Mammary epithelial cell (primary cell): ENCODE measurements at regions not wholly inside any gene's neighbourhood (a gene's known extent, or its start where the extent isn't known, plus 50 kb on each side); places are given as distances from the start of the nearest gene placed in this dataset.

Experiments
- CTCF ChIP-seq, 2 donors: IDR thresholded peaks in 1 of 2; conservative IDR thresholded peaks in 1 of 2; 2 replicates each; pipeline ENCODE4 v1.5.1; 2011 to 2012; ENCODE audit warnings: inconsistent platforms in 2 of 2, low read length in 2 of 2, mild to moderate bottlenecking in 2 of 2, control low read depth in 1 of 2, low read depth in 1 of 2; ENCODE audit not compliant: insufficient read depth in 1 of 2; ENCODE audit errors: extremely low read depth in 1 of 2
- EZH2 ChIP-seq: IDR thresholded peaks from 2 replicates; pipeline ENCODE4 v1.6.1; 2012; ENCODE audit warnings: low read length, inconsistent platforms, borderline replicate concordance

GRCh38 chr7:21345361-21345760 is 82.5 kb upstream of the SP4 start:
- no peak for TF ChIP-seq CTCF (conservative IDR thresholded peaks at IDR 0.05 in 1 of 2, IDR thresholded peaks at IDR 0.05 in 1 of 2; ENCODE audit: extremely low read depth in 1 of 2, insufficient read depth in 1 of 2, low read depth in 1 of 2, low read length in 2 of 2)
- no peak for TF ChIP-seq EZH2
